Natural killer cell (primary cell): ENCODE measurements at regions not wholly inside any gene's neighbourhood (a gene's known extent, or its start where the extent isn't known, plus 50 kb on each side); places are given as distances from the start of the nearest gene placed in this dataset.

Source experiments
- ATAC-seq, 3 donors: fragments of 150-1000 bp in 2 of 3; fragments of 200-7000 bp in 1 of 3; cut with Tn5 transposase; 1 replicate in 1 of 3; 2 replicates in 2 of 3; pipeline ENCODE4 v1.10.0; 2021; ENCODE audit warnings: mild to moderate bottlenecking in 2 of 3, moderate library complexity in 2 of 3
- DNase-seq, 2 donors: peaks; one replicate each; pipeline versions ENCODE4 v3.0.0 to v3.0.0-alpha.2; 2013 to 2021; ENCODE audit warnings: mixed read lengths in 1 of 2
- H3K27ac ChIP-seq: one replicate; pipeline ENCODE4 v1.5.1; 2013; ENCODE audit warnings: mild to moderate bottlenecking, low read length
- H3K27me3 ChIP-seq: one replicate; pipeline ENCODE4 v1.6.1; 2013; ENCODE audit warnings: low read length; ENCODE audit not compliant: control insufficient read depth, insufficient read depth
- H3K36me3 ChIP-seq: one replicate; pipeline ENCODE4 v1.6.1; 2013; ENCODE audit warnings: low read length; ENCODE audit not compliant: control insufficient read depth, insufficient read depth
- H3K4me1 ChIP-seq: one replicate; pipeline ENCODE4 v1.6.1; 2013; ENCODE audit warnings: low read length; ENCODE audit not compliant: control insufficient read depth, insufficient read depth
- H3K4me3 ChIP-seq: one replicate; pipeline ENCODE4 v1.5.1; 2013; ENCODE audit warnings: low read length
- H3K9me3 ChIP-seq: one replicate; pipeline ENCODE4 v1.6.1; 2013; ENCODE audit warnings: low read length; ENCODE audit not compliant: control insufficient read depth, insufficient read depth
- H3K27ac Mint-ChIP-seq, 2 donors: one replicate each; pipeline ENCODE4 v1.8.0; 2022; ENCODE audit warnings: mild to moderate bottlenecking in 2 of 2, mixed read lengths in 2 of 2, moderate library complexity in 1 of 2
- H3K27me3 Mint-ChIP-seq, 2 donors: one replicate each; pipeline ENCODE4 v1.8.0; 2022; ENCODE audit warnings: low read depth in 2 of 2, mixed read lengths in 2 of 2
- H3K36me3 Mint-ChIP-seq: one replicate; pipeline ENCODE4 v1.8.0; 2022; ENCODE audit warnings: mixed read lengths
- H3K4me1 Mint-ChIP-seq, 2 donors: one replicate each; pipeline ENCODE4 v1.8.0; 2022; ENCODE audit warnings: mixed read lengths in 2 of 2
- H3K4me3 Mint-ChIP-seq: one replicate; pipeline ENCODE4 v1.8.0; 2022; ENCODE audit warnings: mild to moderate bottlenecking, moderate library complexity, mixed read lengths
- H3K9me3 Mint-ChIP-seq, 2 donors: one replicate each; pipeline ENCODE4 v1.8.0; 2022; ENCODE audit warnings: mixed read lengths in 2 of 2
- CTCF ChIP-seq: fragments of 200-600 bp; IDR thresholded peaks from one replicate; pipeline ENCODE4 v1.8.0; 2022; ENCODE audit warnings: antibody characterized with exemption
- WGBS: methylation state at CpG from one replicate; pipeline ENCODE4 v1.1.7; 2013; ENCODE audit warnings: missing lambda C conversion rate; ENCODE audit not compliant: insufficient coverage; 5-methylcytosine and 5-hydroxymethylcytosine counted together
- intact Hi-C: fragments of 100-400 bp; cut with micrococcal nuclease; formaldehyde crosslinking; loops from one replicate; pipeline ENCODE4 v1.14.2; 2022

GRCh38 chr2:134131681-134132489 is 122.0 kb upstream of the MGAT5 start:
- Histone ChIP-seq H3K9me3 (no peaks in the 10 kb centered on the region), H3K27me3 (no peaks in the 10 kb centered on the region), H3K27ac (no peak overlapping the region), H3K36me3 (peaks cover 3% of the 10 kb centered on the region), H3K4me3 (no peak overlapping the region), H3K4me1 (peaks cover 31% of the 10 kb centered on the region)
- H3K9me3 Mint-ChIP-seq = no peaks in the 10 kb centered on the region
- TF ChIP-seq CTCF = no peak
- intact Hi-C loops = no loop called here
- WGBS = 98% methylated on average over 4 of the region's 7 CpGs
- H3K27ac Mint-ChIP-seq = no peak overlapping the region
- ATAC-seq = no peak
- H3K4me1 Mint-ChIP-seq = peaks cover 45 to 52% of the 10 kb centered on the region in 2 donors
- no peaks in the 10 kb centered on the region for H3K36me3 Mint-ChIP-seq
- no peak overlapping the region for H3K4me3 Mint-ChIP-seq
- no peak for DNase-seq
- no peaks in the 10 kb centered on the region for H3K27me3 Mint-ChIP-seq

- no peak overlapping the region for H3K27ac ChIP-seq
- DNase-seq = no peak
- no peaks in the 10 kb centered on the region for H3K36me3 Mint-ChIP-seq
- no peaks in the 10 kb centered on the region for H3K27me3 Mint-ChIP-seq
- H3K9me3 ChIP-seq = no peaks in the 10 kb centered on the region
- no peaks in the 10 kb centered on the region for H3K27me3 ChIP-seq
- ATAC-seq = no peak
- no peak for TF ChIP-seq CTCF
- H3K36me3 ChIP-seq = peaks cover 3% of the 10 kb centered on the region
- no peak overlapping the region for H3K4me3 Mint-ChIP-seq
- H3K4me3 ChIP-seq = no peak overlapping the region
- H3K9me3 Mint-ChIP-seq = no peaks in the 10 kb centered on the region
- H3K4me1 Mint-ChIP-seq = peaks cover 45 to 52% of the 10 kb centered on the region in 2 donors
- H3K4me1 ChIP-seq = peaks cover 30% of the 10 kb centered on the region
- H3K27ac Mint-ChIP-seq = no peak overlapping the region
- 93% methylated on average over 1 of the region's 3 CpGs for WGBS
- intact Hi-C loops = no loop called here
Observed at GRCh38 chr2:134132490-134132857, 121.4 kb upstream of the MGAT5 start.

- H3K27me3 Mint-ChIP-seq = no peaks in the 10 kb centered on the region
- H3K4me1 Mint-ChIP-seq = peaks cover 45 to 49% of the 10 kb centered on the region in 2 donors
- intact Hi-C loops = no loop called here
- Histone ChIP-seq H3K27me3 (no peaks in the 10 kb centered on the region), H3K36me3 (peaks cover 3% of the 10 kb centered on the region), H3K4me3 (no peak overlapping the region), H3K27ac (no peak overlapping the region), H3K9me3 (no peaks in the 10 kb centered on the region), H3K4me1 (peaks cover 19% of the 10 kb centered on the region)
- 95% methylated on average over 6 of the region's 6 CpGs for WGBS
- H3K4me3 Mint-ChIP-seq = no peak overlapping the region
- no peak overlapping the region for H3K27ac Mint-ChIP-seq
- ATAC-seq = no peak
- DNase-seq = no peak
- no peak for TF ChIP-seq CTCF
- H3K36me3 Mint-ChIP-seq = no peaks in the 10 kb centered on the region
- H3K9me3 Mint-ChIP-seq = no peaks in the 10 kb centered on the region
Observed at GRCh38 chr2:134133622-134134312, 120.1 kb upstream of the MGAT5 start.
